ENCODE measurements at regions not wholly inside any gene's neighbourhood (a gene's known extent, or its start where the extent isn't known, plus 50 kb on each side); places are given as distances from the start of the nearest gene placed in this dataset.

- TF ChIP-seq CTCF (IDR thresholded peaks at IDR 0.05) (no peak), POLR2A (IDR thresholded peaks at IDR 0.05) (no peak)
Measured at GRCh38 chr7:52287698-52288097, 747.7 kb upstream of the POM121L12 start.

Data from thyroid gland (tissue), 4 donors.